ENCODE measurements at regions not wholly inside any gene's neighbourhood (a gene's known extent, or its start where the extent isn't known, plus 50 kb on each side); places are given as distances from the start of the nearest gene placed in this dataset.

DNA sequence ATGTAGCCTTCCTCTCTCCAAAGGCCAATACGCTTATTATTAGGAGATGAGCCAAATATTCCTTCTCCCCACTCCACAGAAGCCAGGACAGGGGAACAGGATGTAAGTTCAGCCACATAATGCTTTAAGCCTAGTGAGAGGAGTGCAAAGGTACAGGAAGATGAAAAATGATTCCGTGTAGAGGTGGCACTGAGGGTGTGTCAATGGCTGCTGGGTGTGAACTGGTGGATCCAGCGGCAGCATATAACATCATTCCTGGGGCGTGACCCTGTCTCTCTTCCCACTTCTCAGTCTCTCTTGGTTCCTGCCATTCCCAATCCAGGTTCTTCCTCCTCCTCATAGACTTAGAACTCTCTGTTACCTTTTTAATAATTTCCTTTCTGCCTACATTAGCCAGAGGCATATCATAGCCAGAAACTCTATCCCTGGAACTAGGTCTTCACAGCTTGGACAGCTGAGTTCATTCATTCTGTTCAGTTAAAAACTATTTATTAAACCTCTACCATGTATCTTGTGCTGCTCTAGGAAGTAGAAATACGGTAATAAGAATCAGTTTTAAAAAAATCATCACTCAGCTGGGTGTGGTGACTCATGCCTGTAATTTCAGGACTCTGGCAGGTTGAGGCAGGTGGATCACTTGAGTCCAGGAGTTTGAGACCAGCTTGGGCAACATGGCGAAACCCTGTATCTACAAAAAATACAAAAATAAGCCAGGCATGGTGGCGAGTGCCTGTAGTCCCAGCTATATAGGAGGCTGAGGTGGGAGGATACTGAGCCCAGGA lies 58.0 kb upstream of the FAM20A start:
- no peak for DNase-seq

GRCh38 chr17:68657576-68657975 lies 56.4 kb upstream of the FAM20A start:
- no peak for DNase-seq

DNA sequence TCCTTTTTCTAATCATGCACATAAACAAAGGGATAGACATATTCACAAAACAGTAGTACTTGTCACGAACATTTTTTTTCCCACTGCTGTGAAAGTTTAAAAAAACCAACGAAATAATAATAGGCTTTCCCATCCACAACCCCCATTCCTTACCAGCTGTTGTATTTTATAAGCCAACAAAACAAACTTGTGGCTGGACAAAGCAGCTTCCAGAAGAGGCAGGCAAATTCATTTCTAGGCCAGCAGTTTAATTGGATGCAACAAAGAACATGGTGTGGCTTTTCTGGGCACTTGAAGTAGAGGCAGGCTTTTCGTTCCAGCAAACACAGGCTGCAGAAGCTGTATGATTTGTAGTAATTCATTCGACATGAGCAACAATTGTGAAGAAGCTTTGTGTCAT lies 56.0 kb upstream of the FAM20A start:
- DNase-seq: no peak

DNA sequence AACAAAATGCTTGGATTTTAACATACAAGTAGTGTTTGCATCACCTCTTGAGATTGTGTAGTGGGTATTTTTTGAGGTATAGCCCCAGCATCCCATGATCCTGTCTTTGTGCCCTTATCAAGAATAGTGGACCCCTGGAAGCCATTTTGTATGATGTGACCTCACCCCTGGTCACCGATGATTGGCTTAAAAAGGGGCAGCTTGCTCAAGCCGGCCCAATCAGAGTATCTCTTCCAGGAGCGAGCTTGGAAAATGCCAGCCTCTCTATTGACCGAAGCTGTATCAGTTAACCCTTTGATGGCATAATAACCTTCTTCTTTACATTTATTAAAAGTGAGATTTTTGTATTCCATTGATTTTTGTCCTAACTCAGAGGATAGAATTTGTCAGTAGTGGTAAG lies 55.5 kb upstream of the FAM20A start:
- DNase-seq: no peak

Measured in 8988T (cell line).